Fibroblast of peridontal ligament (primary cell): ENCODE measurements at regions not wholly inside any gene's neighbourhood (a gene's known extent, or its start where the extent isn't known, plus 50 kb on each side); places are given as distances from the start of the nearest gene placed in this dataset.

Experiments
- DNase-seq: peaks from one replicate; pipeline ENCODE4 v3.0.0-alpha.2; 2010; ENCODE audit errors: extremely low read depth

DNA sequence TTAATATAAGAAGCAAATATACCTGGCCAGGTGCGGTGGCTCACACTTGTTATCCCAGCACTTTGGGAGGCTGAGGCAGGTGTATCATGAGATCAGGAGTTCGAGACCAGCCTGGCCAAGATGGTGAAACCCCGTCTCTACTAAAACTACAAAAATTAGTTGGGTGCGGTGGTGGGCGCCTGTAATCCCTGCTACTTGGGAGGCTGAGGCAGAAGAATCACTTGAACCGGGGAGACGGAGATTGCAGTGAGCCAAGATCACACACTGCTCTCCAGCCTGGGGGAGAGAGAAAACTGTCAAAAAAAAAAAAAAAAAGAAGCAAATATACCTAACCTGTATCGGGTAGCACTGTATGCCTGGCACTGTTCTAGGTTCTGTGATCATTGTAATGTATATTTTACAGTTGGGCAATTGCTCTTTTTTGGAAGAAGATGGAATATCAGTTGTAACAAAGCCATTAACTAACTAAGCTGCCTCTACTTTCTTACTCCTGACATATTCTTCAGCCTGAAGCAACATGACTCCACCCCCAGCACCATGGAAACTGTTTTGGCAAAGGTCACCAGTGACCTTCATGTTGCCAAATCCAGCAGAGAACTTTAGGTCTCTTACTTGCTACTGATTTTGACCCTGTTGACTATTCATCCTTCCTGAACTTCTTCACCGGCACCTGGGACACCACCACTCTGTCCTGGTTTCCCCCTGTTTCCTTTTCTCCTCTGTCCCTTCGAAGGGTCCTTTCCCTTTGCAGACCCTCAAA is 203.8 kb downstream of the RPLP1 start:
- DNase-seq, result no peak

DNA sequence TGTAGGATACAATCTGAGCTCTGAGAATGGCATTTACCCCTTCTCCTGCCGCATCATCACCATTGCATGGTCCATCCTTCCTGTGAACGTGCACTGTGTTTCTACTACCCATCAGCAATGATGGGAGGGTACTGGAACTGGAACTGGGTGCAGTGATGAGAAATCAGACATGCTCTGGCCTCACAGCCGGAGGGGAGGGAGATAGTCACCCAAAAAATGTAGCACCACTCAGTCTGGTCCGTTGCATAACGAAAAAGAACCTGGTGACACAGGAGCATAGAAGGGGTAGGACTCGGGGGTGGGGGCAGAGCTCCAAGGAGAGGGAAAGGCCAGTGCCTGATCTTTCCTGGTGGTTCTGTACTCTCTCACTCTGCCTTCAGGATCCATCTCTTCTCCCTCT is 205.0 kb downstream of the RPLP1 start:
- DNase-seq, result no peak

DNA sequence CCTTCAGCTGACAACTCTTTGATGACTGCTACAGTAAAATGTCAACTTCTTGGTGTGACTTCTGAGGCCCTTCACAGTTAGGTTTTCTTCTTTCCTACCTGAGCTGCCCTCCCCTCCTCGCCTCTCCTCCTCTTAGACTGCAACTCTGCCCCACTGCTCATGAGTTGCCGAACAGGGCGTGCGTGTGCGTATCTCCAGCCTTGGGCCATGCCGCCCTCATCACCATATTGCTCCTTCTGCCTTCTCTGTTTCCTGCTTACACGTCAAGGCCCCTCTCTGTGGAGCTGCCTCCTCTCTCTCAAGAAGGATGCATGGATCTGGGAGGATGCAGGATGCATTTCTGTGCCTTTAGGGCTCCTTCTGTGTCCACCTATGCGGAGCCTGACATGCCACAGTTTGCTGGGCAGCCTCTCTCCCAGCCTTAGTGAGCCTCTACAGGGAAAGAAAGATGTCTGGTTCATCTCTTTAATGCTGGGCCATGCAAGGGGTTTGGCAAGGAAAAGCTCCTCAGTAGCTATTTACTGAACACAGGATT is 205.9 kb downstream of the RPLP1 start:
- no peak for DNase-seq

DNA sequence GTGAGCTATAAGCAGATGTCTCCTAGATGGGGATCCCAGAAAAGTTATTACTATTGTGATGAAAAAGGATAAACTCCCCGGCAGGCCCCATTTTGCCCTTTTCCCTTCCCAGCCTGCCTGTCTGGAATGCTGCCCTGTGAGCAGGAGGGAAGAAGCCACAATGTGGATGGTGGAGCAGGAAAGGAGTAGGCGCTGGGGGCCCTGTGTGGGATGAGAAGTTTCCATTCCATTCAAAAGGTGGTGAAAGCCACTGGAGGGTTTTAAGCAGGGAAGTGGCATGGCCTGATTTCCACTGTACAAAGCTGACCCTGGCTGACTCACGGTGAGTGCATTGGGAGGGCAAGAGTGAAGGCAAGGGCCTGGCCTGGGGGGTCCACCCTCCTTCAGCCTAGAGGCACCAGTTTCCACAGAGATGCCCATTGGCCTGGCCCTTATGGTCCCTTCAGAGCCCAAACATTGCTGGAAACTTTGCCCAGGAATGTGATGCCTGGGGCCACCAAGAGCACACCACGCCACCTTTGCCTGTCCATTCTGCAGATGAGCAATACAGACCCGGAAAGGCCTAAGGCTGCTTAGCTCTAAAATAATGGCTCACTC is 206.9 kb downstream of the RPLP1 start:
- DNase-seq, result no peak

DNA sequence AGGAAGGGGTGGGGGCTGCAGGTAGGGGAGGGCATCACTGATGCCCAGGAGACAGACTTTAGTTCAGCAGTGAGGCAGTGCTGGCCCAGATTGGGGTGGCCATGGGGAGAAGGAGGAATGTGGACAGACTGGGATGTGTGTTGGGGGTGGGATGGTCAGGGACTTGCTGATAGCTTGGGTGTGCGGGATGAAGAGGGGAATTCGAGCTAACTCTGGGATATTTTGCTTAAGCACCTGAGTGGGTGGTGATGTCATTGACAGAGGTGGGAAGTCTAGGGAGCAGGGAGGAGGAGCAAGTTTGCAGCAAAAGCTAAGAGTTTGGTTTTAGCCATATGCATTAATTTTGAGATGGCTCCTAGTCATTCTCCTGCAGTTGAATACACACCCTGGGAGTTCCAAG is 207.5 kb downstream of the RPLP1 start:
- no peak for DNase-seq

DNA sequence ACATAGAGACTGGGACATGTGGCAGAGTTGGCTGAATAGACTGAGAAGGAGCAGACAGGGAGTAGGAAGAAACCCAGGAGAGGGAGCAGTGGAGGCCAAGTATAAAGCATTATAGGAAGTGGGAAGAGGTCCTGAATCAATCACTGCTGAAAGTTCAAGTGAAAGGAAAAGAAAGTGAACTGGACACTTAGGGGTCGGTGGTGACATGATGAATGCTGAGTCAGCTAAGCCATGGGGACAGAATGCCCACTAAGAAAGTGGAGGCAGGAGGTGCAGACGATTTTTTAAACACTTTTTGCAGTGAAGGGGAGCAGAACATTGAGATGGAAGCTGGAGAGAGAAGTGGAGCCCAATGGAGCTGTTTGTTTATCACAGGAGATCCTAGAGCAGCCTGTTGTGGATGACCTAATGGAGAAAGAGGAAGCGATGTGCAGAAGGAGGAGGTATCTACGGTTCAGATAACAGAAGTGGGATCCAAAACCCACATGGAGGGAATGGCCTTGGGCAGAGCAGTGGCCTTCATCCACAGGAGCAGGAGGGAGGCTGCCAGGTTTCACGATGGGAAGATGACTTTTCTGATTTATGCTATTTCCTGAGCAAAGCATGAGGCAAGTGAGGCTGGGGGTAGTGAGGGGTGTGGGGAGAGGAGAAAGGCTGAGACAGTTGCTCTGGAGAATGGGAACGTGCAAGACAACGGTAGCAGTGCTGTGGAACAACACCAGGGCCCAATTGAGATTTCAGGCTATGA is 208.2 kb downstream of the RPLP1 start:
- no peak for DNase-seq

DNA sequence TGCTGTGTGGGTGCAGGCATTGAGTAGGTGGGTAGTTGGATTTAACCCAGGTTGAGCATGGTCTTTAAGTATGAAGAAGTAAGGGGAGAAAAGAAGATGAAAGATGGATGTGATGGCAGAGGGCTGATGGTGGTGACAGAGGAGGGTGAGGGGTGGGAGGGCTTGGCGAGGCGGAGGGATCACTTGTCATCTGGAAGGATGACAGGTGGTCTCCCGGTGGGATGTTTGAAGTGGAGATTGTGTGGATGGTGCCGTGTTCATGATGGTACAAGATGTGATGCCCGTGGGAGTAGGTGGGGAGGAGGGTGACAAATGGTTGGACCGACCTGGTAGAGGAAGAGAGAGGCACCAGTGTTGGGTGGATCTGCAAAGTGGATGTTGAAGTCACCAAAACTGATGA is 208.8 kb downstream of the RPLP1 start:
- no peak for DNase-seq

DNA sequence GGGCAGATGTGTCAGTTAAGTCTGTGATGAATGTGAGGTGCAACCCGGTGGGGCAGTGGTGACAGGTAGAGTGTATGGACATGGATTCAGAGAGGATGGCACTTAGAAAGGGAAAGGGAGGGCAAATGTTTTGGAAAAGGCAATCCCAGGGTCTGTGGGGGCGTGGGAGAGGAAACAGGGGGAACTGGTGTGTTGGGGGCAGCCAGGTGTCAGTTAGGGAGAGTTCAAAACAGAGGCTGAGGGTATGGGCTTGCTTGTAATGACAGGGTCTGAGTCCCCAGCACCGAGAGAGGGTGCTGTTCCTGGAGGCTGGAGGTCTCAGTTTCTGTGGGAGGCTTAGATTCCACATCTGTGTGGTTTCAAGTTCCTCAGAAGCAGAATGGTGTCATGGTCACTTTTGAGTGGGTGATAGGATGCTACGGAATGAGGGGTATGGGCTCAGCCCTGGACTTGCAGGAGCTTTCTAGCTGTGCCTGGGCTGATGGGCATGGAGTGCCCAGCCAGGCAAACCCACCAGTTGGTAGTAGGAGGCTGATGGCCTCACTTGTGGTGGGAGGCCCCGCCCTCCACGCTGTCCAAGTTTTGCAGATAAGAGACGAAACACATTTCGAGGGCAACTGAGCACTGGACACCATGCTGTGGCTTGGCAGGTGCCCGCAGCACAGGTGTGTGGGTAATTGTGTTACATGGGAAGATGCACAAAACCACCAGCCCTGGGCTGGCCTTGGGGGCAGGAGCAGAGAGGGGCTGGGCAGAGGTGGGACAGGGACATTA is 209.4 kb downstream of the RPLP1 start:
- DNase-seq, result no peak

DNA sequence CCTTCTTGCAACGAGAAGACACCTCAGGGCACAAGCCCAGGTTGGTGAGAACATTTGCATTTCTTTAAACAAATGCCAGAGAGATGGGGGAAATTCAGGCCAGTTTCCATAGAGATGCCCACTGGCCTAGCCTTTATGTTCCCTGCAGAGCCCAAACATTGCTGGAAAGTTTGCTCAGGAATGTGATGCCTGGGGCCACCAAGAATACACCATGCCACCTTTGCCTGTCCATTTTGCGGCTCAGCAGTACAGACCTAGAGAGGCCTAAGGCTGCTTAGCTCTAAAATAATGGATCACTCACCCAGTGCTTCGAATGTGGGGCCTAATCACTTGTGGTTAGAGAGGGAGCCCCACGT is 210.0 kb downstream of the RPLP1 start:
- DNase-seq, result no peak

DNA sequence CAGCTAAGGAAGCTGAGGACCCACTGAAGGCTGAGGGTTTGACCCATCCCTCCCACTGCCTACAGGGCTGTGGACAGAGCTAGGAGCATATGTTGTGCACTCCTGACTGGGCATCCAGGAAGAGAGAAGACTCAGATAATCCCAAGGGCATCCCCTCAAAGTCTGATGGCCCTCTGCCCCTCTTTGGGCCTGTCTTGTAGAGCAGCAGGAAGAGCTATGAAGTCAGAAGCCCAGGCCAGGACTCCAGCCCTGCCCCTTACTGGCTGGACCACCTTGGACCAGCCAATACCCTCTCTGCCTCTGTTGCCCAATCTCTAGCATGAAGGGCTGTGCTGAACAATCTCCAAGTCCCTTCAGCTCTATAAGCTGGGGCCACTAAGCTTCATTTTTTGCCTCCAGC is 210.8 kb downstream of the RPLP1 start:
- DNase-seq, result no peak

DNA sequence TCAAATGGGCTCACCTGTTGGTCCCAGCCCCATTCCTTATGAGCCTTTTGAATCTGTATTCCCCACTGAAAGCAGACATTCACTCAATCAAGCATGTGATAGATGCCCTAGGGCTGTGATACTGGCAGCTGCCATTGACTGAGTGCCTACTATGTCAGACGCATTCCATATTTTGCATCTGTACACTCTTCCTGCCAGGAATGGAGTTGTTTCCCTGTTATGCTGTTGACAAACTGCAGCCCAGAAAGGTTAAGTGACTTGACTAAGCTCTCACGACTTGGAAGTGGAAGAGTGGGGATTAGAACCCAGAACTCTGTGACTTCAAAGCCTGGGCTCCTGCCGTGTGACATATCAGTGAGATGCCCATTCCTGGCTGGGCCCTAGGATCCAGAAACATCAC is 211.4 kb downstream of the RPLP1 start:
- no peak for DNase-seq

DNA sequence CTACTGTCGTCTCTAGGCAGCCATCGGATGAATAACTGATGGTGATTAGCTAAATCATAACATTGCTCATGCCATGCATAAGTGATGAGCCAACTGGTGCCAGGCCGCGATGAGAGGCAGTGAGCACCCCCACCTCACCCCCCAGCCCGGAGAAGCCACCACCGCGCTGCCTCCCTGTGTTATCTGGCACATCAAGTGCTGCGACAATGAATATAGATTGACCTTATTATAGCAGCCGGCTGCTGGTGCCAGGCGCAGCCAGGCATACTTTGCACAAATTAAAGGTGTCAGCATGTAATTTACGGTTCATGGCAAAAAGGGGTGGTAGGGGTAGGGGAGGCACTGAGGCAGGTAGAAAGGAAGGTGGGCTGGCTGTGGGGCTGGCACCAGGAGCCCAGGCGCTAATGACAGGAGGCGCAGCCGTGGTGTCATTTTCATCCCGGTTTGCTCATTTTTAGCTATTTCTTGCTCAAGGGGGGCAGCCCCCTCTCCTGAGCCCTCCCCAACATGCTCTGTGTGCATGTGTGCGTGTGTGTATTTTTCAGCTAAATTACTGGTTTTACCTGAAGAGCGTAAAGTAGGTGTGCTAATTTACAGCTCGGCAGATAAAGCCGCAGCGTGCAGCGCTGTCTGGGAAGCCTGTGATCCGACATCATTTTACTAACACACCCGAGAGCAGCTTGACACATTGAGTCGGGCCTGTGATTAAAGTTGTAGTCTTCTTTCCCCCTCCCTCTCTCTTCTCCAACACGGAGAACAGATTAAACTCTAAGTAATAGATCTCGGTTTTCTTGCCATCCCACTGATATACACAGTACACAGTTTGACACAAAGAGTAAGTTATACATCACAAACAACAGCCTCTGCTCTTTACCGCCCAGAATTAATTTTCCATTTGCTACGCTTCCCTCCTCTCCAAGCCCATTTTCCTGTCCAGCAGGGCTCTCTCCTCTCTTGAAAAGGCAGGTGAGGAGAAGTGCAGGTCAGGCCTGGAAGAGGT is 212.3 kb downstream of the RPLP1 start:
- no peak for DNase-seq

DNA sequence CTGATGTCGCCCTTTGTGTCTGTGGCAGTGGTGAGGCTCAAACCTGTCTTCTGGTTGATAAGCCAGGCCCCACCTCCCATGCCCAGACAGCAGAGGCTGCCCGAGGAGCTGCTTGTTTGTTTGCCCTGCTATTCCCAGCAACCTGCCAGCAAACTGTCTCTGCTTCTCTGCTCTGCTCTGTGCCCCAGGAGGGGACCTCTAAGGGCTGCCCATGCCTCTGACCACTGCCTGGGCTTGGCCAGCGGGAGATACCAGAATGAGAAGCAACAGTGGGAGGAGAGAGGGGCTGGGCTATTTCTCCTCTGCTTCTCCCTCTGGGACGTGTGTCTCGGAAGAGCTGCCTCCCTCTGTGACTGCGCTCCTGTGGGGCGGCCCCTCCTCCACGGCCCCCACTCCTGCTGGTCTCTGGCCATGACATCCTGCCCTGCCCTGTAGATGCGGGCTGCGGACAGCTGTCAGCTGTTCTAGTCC is 213.1 kb downstream of the RPLP1 start:
- DNase-seq, result no peak

DNA sequence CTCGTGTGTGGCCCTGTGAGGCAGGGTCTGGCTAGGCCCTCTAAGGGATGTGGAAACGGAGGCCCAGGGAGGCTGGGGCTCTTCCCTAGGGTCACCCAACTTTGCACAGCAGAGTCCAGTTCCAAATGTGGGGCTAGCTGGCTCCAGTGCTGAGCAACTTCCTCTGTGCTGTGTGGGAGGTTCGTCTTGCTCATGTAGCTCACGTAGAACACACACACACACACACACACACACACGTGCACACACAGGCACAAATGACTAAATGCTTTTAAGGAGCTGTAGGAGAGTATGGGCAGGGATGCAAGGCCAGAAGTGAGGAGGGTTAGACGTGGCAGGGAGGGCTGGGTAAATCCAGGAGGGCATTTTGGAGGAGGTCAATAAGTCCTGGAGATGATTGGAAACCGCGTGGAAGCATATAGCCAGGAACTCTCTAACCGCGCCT is 213.8 kb downstream of the RPLP1 start:
- DNase-seq, result no peak

DNA sequence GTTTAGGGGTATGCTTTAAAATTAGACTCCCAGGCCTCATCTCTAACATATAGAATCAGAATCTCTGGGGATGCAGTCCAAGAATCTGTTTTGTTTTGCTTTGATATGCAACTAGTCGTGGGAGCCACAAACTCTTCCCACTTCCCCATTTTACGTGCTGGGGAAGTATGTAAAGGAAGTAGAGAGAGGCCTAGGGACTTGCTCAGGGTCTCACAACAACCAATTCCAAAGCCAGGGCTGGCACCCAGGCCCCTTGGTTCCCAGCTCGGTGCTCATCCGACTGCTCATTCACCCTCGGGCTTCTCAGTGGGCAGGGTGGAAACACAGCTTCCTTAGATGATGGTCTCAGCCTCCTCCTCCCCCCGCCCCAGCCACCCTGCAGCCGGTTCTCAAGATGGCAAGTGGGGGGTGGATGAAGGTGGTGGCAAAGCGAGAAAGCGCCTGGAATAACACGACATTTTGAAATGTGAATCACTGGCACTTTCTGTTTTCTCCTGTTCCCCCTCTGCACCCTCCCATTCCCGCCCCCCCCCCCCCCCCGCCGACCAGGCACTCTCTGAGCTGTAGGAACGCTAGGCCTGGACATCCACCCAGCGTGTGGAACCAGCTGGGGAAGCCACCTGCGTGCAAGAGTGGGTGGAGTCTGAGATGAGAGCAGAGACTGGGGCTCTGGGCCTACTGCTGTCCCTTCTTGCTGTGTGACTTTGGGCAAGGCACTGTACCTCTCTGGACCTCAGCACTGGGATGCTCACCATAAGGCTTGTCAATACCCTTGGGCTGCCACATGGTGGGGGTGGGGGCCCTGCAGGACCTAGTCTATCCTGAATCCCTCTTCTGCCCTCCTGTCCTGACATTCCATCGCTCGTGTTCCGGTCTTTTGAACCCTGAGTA is 214.5 kb downstream of the RPLP1 start:
- DNase-seq, result no peak

DNA sequence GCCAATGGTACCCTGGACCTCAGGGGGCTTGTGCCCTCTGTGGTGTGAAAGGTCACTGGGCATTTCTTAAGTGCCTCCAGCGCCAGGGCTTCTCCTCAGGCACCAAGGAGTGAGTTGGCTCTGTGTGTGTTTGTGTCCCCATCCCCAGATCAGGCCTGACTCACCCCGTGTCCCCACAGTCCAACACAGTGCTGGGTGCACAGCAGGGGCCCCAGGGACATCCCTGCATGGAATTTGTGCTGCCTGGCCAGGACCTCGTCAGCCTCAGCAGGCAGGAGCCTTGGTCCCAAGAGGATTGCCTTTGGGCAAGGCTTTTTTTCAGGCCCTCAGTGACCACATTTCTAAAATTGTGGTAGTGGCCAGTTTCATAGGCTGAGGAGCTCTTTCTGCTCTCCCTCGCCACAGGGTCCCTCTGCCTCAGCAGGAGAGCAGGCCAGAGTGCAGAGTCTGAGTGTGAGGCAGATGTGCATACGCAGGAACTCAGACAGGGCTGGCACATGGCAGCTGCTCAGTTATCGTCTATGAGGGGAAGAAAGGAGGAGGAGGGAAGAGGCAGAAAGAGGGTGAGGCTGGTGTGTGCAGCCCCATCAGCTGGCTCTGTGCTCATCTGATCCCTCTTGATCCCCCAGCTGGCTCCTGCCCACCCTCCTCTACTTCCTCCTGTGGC is 215.6 kb downstream of the RPLP1 start:
- no peak for DNase-seq

DNA sequence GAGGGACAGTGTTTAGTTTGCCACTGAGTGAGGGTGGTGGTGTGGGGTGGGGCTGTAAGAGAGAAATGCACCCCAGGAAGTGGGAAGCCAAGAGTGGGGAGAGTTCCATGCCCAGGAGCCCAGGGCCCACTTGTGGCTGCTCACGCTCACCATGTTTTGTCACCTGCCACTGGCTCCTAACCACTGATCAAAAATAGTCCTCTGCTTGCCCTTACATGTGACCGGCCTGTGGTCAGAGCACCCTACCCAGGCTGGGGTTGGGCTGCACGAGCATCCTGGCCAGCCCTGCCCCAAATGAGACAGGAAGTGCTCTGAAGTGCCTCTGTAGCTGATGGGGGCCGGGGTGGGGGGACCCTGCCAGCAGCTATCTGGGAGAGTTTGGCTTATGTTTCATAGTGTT is 216.3 kb downstream of the RPLP1 start:
- DNase-seq, result no peak

DNA sequence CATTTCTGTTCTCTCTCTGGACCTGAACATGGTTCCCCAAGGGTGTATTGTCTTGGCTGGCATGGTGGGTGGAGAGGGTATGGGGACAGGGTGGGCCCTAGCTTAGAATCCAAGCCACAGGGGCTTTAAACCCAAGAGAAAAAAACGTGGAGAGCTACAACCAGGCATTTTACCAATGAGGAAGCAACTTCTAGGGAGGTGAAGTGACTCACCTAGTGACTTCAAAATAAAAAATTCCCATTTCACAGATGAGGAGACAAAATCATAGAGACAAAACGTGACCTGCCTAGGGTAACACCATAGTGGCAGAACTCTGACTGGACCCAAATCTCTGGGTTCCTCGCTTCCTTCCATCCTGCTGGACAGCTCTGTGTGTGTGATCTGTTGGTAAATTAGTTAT is 216.8 kb downstream of the RPLP1 start:
- no peak for DNase-seq

DNA sequence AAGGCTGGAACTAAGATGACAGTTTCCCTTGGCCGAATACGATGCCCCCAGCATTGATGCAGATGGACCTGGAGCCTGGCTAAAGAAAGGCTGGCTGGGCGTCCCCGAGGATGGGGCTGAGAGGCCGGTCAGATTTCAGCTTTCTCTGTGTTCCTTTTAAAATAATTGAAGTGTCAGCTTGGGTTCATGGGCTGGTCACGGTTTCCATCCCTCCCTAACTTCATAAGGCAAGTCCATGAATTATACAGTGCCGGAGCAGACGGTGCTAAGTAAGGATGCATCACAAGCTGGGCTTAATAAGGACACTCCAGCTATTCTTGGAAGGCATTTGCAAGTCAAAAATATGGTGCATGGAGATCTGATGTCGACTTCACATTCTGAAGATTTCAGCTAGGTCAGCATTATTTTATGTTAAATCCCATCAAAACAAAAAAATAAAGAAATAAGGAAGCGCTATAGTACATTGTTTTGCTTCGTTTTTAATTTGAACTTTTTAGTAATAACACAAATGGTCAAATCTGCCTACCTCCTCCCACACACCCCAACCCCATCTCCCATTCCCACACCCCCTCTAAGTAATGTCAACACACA is 220.8 kb downstream of the RPLP1 start:
- DNase-seq, result no peak
